ELF-1 (cell line): ENCODE measurements at regions not wholly inside any gene's neighbourhood (a gene's known extent, or its start where the extent isn't known, plus 50 kb on each side); places are given as distances from the start of the nearest gene placed in this dataset.
"Not testable (repeated sequence)": the region's sequence is repeated elsewhere in the genome, so short reads cannot be mapped to it uniquely, and the experiment has no call there.

ENCODE experiments used
- DNase-seq: peaks from one replicate; pipeline ENCODE4 v3.0.0-alpha.2; 2016; ENCODE audit warnings: low read depth, low spot score

DNA sequence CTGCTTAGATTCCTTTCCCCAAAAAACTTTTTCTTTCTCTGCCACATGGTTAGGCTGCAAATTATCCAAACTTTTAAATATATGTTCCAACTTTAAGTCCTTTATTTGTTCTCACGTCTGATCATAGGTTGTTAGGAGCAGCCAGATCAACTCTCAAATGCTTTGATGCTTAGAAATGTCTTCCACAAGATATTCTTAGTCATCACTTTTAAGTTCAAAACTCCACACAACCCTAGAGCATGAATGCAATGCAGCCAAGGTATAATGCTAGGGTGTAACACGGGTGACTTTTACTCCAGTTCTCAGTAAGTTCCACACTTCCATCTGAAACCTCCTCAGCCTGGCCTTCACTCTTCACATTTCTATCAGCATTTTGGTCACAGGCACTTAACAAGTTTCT, 987.5 kb downstream of the DCDC2C start:
- no peak for DNase-seq

DNA sequence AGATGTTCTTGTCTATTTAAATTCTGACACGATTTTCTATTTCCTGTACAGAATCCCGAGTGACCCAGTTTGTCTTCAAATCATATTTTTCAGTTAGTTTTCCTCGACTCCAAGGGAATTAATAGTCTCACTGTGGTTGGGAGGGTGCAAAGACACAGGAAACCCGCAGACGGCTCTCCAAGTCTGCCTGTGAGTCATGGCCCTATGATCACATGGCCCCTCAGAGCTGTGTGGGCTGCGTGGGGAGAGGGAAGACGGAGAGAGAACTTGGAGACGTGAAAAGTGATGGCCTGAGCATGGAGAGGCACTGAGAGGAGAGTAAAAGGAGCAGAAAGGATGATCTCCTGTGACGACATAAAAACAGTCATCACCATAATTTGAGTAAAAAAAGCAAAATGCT, 989.9 kb downstream of the DCDC2C start:
- DNase-seq: no peak

DNA sequence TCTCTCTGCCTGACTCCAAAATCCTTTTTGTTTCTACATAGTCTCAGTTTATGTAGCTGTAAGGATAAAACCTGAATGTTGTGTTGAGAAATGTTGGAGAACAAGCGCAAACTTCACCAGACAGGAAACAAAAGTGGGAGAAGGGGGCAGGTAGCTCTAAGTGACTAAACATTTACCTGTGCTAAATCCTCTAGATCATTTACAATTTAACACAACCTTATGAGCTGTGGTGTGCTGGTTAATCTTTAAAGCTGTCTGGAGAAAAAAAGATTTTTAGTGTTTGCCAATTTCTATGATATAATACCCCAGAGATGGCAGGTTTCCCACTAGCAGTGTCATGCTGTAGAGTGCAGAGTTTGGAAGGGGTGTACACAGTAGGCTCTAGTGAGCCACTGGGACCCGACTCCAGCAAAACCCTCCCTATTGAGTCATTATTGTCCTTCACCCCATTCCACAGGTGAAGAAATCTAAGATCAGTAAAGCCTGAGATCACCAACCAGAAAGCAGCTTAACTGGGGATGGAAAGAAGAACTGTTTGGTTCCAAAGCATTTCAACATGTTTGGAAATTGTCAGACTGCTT, 992.0 kb downstream of the DCDC2C start:
- DNase-seq: no peak

DNA sequence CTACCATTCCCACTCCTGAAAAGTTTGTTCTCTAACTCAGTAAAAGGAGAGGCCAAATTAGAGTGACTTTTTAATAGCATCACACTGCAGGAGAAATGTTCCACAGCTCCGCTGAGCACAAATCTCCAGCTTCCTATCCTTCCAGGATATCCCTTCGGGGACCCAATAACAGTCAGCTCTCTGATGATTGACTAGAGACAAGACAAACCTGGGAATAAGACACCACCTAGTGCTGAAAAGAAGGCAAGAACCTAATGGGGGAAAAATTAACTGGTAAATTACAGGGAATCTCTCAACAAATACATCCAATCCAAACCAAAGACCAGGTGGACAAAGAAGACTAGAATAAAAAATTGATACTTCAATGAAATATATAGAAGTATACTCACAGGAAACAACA, 977.1 kb upstream of the SOX11 start:
- DNase-seq: peak; percentile 38

DNA sequence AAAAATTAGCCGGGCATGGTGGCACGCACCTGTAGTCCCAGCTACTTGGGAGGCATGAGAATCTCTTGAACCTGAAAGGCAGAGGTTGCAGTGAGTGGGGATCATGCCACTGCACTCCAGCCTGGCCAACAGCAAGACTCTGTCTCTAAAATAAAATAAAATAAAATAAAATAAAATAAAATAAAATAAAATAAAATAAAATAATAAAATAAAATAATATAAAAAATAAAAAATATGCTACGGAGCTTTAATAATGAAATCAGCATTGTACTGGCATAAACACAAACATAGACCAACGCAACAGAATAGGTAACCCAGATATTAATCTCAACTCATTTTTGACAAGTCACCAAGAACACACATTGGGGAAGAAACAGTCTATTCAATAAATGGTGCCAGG, 973.4 kb upstream of the SOX11 start:
- DNase-seq: no peak

DNA sequence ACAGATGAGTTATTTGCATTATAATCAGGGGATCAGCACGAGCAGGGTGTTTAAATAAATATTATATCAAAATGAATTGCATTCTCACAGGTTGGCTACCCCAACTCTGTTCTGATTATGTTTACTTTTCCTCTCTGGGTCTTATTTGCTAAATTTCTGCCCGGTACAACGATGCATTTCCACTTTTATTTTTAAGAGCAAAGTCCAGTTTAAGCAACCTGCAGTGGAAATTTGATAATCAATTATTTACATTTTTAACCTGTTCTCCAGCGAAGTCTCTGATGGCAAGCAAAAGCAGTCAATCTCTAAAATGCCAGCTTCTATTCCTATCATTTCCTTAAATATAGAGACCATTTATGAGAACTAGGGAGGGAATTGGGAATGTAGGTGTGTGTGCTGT, 966.6 kb upstream of the SOX11 start:
- DNase-seq: no peak

DNA sequence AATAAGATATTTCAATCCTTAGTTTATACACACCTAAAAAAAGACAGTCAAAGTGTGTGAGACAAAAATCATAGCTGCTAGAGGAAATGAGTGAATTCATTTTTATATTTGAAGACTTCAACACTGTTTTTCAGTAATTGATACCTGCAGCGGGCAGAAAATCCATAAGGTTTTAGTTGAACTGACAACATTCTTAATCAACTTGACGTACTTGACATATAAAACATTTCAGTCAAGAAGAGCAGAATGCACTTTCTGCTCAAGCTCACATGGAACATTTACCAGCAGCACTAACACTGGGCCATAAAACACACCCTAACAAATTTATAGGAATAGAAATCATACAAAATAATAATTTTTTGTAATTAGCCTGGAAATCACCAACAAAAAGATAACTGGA, 959.6 kb upstream of the SOX11 start:
- DNase-seq: no peak

DNA sequence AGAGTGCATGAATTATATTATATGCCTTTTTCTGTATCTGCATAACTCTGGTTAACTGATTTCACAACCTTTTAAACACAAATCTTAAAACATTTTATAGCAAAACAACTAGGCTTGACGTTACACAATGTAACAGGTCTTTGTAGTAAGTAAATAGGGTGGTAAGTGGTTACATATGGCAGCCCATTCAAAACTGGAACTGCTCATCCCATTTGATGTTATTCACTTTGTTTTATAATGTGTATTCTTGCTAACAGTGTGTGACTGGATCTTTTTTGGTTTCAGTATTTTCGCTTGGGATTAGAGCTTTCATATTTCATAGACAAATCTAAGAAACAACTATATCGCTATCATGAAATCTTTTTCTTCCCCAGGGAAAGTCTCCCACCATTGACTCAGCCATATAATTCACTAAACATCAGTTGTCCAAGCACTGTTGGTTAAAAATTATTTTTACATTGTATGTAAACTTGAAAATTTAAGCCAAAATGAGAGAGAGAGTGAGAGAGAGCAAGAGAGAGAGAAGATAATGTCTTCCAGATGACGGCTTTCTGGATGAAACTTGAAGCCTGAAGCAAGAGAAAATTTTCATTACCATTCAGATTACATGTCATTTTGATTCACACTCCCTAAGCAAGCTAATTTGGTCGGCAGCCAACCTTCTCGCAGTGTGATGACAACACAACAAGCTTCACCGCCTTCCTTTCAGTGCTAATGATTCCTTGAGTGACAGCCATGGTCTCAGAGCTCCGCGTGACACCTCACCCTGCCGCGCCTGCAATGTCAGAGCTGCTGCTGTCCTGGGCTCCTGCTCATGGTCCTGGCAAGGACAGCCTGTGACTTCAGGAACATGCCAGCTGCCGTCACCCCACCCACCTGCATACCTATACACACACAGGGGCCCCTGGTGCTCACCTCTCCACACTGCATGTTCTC, 946.9 kb upstream of the SOX11 start:
- DNase-seq: peak; percentile 18

DNA sequence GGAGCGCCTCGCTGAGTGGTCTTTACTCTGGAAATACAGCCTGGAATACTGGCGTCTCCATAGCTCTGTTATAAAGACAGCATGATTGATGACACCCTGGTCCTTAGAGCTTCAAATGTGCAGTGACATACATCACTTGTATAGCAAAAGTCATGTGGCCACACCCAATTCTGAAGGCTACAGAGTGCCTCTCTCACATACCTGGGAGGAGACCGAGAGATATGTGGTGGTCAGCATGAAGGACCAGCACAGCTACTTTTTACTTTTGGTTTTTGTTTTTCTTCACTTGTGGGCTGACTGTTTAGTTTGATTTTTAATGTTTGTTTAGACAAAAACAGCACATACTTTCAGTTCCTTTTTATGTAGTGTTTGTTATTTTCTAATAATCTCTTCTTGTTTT, 938.5 kb upstream of the SOX11 start:
- DNase-seq: no peak

DNA sequence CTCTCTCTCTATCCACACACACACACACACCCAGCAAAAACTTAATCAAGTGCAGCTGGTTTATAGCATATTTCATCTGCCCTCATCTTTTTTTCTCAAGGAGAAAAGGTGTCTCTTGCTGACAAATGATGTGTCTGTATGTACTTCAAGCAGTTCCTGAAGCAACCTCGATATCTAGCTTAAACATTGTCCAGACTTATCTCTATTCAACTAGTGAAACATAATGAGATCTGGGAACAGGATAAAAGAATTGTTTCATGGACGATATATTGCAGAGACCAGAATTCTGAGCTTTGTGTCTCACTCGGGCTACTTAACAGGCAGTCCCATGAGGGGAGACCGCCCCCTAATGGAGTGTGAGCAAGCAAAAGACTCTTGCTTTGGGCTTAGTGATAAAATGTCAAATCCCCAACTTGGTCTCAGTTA, 929.2 kb upstream of the SOX11 start:
- peak; percentile 14 for DNase-seq

DNA sequence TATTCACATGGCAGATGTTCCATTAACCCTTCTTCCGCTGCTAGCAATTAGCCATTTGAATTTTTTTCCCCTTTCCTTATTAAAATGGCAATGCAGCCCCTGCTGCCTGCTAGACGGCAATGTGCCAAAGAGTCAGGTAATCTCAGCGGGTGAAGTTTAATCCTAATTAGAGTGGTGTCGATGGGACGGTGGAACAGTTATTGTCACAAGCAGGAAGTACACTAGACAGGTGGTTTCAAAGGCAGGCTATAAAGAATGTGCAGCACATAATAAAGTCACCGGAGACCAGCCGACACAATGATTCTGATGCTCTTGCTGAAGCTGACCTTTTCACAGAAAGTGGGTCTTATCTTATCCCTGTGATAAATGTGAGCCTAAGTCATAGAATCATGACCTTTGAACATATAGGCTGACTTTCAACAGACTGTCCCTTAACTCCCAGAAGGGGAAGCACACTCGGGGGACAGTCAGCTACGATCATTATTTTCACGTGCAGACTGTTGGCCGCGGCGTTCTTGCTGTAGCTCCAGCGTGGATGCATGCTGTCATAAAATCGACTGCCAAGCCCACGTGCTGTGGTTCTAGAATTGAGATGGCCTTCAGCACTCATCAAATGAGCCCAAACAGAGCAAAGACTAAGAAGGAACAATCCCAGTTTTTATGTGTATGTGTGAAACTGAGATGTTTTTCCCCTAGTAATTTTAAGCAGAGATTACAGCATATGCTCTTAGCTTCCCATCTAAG, 926.2 kb upstream of the SOX11 start:
- DNase-seq: no peak

DNA sequence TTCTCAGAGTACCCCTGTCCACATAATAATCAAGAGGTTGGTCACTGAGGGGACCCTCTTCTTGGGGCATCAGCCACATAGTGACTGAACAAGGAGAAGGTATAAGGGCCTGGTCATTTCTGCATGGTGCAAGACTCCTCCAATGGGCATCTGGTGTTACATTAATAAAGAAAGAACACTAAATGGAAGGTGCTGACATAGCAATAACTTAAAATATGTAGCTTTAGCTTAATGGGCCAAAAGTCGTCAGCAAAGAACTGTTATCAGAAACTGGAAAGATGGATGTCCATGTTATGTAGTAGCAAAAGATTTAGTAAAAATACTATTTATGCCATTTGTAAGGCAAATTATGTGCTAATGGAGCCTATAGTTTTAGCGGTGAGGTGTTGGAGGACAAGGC, 916.5 kb upstream of the SOX11 start:
- DNase-seq: no peak

DNA sequence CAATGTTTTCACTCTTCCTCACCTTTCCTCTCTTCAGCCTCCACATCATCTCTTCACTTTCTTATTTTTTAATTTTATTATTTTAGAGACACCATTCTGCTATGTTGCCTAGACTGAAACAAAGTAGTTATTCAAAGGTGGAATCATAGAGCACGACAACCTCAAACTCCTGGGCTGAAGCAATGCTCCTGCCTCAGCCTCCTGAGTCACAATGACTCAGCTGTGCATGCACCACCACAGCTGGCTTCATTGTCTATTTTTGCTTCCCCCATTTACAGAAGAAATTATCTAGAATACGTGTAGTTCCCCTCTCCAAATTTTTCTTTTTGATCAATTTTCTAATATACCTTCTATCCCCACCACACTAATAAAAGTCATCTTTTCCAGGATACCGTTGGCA, 911.5 kb upstream of the SOX11 start:
- DNase-seq: no peak

DNA sequence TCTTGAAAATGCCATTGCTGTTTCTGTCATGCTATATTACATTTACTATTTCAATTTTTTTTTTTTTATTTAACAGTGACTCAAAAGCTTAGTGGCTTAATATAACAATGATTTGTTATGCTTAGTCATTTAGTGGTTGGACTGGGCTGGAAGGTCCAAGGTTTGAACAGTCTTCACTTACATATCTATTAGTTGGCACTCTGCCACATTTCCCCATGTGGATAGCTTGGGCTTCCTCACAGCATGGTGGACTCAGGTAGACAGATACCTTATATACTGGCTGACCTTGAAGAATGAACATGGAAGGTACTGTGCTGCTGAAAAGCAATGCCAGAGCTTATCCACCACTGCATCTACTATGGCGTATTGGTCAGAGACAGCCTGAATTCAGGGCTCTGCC, 909.5 kb upstream of the SOX11 start:
- DNase-seq: no peak

DNA sequence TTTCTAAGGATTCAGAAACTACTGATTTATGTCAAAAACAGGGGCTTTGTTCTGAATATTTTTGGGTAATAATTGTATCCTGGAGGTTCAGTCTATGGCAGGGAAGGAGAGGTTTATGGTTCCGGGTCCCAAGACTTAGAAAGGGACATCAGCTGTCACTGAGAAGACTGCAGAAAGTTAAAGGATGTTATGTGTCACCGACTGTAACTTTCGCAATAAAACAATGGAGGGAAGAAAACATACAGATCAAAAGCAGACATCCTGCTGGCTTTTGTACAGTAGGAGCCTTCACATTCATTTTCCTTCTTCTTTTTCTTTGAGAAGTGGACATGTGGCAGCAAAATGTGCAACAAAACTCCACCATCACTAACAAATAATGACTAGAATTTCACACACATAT, 900.7 kb upstream of the SOX11 start:
- no peak for DNase-seq

DNA sequence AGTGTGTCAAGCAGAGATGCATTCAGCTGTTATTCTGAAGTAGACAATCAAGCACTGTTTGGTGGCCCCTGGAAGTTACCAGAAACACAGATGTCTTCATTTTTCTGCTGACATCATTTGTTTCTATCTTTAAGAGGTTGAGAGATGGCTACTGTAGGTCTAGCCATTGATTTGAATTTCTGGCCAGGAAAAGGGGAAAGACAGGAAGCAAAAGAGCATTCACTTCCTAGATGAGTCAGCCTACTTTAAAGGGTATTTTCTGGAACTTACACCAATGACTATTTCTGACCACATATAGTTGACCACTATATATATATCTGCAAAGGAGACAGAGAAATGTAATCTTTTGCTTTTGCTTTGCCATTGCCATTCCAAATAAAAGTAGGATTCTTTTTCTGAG, 900.1 kb upstream of the SOX11 start:
- DNase-seq: no peak

DNA sequence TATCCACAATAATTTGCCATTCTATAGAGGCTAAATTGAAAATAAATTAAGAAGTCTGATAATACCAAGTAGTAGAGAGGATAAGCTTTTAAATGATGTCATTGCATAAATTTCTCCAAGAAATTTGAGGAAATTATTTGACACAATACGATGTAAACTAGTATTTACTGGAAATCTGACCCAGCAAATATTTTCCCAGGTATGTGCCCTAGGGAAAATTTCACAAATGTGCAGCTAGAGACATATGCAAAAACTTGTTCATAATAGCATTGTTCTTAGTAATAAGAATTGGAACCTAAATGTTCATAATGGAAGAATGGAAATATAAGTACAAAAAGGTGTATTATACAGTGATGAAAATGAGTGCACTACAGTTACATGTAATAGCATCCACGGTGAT, 888.8 kb upstream of the SOX11 start:
- no peak for DNase-seq

DNA sequence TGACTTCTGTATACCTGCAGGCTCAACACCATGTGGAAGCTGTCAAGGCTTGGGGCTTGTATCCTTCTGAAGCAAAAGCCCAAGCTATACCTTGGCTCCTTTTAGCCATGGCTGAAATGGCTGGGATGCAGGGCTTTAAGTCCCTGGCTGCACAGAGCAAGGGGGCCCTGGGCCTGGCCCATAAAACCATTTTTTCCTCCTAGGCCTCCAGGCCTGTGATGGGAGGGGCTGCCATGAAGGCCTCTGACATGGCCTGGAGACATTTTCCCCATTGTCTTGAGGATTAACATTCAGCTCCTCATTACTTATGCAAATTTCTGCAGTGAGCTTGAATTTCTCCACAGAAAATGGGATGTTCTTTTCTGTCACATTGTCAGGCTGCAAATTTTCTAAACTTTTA, 878.0 kb upstream of the SOX11 start:
- not testable (repeated sequence) for DNase-seq

DNA sequence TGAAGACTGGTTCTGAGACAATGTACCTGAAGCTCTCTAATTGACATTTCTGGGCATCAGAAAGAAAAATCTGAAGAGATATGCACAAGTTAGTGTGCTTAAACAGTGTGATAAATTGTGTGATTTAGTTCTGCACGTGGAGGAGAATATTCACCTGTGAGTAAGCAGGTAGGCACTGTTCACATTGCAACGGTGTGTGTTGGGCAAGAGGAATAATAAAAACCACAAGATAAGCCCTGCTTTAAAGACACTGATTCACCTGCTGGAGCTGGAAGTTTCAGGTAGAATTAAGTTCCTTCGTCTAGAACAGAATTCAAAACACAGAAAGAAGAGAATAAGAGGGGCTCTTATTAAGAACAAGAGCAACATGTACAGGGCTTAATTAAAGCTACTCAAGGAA, 864.3 kb upstream of the SOX11 start:
- DNase-seq: no peak

DNA sequence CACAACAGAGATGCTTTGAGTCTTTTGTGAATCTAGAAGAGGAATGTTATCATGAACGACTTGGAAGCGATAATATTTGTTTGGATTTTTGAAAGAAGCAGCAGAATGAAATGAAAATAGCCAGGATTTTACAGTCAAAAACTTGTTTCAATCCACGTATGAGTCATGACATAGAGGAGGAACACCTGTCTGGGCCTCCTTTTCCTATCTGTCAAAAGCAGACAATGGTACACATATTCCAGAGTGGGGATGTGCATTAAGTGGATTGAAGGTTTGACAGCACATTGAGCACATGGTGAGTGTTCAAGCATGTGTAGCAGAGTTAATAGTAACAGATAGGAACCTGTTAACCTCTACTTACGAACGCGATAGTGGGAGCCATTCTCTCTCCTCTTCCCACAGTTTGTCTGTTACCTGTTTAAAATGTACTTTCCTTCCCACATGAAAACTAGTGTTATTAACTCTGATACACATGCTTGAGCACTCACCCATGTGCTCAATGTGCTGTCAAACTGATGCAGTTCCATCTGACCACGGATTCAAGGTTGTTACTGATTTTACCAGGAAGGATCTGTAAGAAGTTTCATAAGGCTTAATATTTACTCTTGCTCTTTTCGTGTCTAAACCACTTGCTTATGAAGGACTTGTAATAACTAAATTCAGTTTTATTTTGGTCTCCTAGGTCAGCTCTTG, 863.4 kb upstream of the SOX11 start:
- no peak for DNase-seq

DNA sequence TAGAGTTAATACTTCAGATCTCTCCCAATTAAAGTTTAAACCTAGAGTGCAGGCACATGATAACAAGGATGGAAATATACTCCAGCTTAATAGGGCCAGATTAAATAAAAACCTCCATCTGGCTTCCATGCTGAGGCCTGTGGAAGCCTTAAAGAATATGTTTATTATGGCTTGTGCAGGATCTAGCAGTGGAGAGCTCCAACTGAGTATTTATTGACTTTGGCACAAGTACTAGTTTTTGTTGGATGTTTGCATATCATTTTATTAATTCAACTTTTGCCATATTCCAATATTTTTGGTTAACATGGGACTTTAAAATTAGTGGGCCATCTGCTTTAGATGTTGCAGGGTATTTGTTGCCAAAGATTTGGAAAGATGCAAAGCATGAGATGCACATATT, 860.4 kb upstream of the SOX11 start:
- DNase-seq: no peak

DNA sequence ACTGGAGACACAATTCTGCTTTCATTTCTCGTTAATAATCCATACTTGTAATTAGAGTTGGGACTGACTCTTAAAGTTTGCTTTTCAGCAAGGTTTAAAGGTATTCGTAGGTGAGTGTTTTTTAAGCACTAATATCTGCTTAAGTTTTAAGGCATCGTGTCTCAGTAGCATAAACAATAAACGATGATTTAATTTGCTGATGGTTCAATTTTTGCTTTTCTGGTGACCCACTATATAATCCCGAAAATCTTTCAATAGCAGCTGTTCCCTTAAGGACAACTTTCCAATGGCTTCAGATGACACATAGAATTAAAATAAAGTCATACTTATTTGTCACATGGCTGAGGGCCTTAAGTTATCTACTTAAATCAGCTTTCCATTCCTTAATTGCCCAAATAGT, 859.5 kb upstream of the SOX11 start:
- DNase-seq: no peak
